GM10266 (cell line): ENCODE measurements at regions not wholly inside any gene's neighbourhood (a gene's known extent, or its start where the extent isn't known, plus 50 kb on each side); places are given as distances from the start of the nearest gene placed in this dataset.

Experiments used
- DNase-seq: peaks from one replicate; pipeline ENCODE4 v3.0.0; 2012; ENCODE audit errors: extremely low spot score
- TF ChIP-seq, protein P1 (sequence below): IDR thresholded peaks from 2 replicates; pipeline ENCODE4 v1.5.1; 2012; ENCODE audit warnings: mild to moderate bottlenecking, low read depth; ENCODE audit not compliant: control insufficient read depth, insufficient read depth; ENCODE audit errors: missing control alignments

DNA sequence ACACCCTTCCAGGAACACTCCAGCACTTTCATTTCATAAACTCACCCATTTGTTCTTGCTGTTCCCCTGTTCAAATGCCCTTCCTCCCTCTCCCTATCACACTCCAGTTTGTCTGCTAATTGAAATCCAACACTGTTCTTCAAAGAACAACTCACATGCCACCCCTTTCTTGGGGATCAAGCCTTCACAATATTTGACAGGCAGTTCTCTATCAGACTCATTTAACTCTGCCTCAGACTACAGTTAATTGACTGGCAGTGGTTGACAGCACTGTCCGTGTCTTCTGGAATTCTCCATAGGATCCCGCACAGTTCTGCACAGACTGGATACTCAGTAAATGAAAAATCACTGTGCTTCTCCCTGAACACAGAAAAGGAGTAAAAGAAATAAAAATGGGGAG is 87.8 kb downstream of the PMP22 start:
- no peak for DNase-seq
- TF ChIP-seq, protein P1, sequence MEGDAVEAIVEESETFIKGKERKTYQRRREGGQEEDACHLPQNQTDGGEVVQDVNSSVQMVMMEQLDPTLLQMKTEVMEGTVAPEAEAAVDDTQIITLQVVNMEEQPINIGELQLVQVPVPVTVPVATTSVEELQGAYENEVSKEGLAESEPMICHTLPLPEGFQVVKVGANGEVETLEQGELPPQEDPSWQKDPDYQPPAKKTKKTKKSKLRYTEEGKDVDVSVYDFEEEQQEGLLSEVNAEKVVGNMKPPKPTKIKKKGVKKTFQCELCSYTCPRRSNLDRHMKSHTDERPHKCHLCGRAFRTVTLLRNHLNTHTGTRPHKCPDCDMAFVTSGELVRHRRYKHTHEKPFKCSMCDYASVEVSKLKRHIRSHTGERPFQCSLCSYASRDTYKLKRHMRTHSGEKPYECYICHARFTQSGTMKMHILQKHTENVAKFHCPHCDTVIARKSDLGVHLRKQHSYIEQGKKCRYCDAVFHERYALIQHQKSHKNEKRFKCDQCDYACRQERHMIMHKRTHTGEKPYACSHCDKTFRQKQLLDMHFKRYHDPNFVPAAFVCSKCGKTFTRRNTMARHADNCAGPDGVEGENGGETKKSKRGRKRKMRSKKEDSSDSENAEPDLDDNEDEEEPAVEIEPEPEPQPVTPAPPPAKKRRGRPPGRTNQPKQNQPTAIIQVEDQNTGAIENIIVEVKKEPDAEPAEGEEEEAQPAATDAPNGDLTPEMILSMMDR = no peak

DNA sequence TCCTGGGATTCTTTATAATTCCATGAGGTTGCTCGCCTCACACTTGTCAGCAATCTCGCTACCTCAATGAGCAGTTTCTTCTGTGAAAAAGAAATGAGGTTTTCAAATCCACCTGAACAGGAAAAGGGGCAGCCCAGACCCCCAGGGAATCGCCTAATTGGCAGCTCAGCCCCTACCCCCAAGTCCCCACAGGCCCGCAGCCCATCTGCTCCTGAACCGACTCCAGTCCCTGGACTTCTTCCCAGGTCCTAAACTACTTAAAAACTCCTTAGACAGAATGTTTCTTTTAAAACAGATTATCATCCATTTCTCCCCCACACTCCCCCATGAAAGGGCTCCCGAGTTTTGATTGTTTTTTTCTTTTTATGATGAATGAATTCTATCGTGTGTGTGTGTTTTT is 89.8 kb downstream of the PMP22 start:
- TF ChIP-seq, protein P1 = no peak
- DNase-seq = no peak

DNA sequence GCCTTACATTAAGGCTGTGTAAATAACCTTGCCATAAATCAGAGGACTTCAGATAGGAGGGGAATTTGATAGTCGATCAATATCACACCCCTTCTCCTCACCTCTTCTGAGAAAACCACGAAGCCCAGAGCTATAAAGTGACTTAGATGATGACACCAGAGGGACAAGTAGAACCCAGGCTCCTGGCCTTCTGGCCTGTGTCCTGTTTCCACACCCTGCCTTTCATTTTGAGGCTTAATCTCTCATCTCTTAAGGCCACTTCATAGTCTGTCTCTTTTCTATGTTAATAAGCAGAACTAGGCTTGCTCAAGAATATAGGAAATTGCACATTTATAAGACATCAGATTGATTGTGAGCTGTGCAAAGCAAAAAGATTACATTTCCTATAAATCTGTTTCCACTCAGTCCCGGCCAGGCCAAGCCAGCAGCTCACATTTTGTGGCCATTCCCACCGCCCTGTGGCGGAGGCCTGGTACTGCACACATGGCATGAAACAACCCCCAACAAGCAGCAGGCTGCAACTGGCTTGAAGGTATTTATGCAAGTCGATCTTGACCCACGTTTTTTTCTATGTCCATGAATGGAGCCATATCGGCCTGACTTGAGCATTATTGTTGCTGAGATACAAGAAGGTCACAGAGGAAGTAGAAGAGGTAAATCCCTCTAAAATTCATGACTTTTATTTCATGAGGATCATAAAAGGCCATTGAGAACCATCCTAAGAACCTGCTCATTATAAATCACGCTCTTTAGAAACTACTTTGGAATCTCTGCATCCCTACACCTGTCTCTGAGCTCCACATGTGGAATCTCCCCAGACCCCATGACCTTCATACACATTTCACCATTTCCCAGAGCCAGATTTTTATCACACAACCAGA is 93.7 kb downstream of the PMP22 start:
- no peak for DNase-seq
- TF ChIP-seq, protein P1 = peak; percentile 46

DNA sequence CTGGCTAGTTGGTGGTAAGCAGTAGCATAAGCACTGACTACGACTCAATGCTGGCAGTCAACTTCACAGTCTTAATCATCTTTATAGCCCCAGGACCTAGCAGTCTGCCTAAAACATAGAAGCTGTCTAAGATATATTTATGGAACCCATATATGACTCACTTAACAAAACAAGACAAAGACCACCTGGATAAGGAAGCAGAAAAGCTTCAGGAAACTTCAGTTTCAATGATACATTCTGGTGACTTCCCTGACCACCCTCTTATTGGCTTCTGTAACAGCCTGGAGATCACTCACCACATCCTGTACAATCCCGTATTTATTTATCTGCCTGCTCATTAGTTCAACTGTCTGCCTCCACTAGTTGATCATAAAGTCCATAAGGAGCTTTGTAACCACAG is 95.5 kb downstream of the PMP22 start:
- DNase-seq = no peak
- TF ChIP-seq, protein P1 = no peak

DNA sequence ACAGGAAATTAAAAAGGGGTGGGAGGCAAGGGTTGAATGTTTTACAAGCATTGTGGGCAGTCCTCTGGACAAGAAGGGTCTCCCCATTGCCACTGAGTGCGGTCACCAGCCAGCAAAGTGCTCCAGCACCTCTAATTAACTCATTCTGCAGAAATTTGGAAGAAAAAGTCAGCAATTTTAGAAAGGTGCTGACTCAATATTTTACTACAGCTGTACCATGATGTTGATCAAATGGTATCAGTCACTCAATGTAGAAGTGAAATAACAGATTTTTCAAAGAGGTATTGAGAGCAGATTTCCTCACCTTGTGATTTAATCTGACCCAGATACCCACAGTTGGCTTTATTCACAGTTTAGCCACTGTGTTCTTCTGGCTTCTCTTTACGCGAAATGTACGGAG is 96.7 kb downstream of the PMP22 start:
- DNase-seq = no peak
- TF ChIP-seq, protein P1 = no peak

DNA sequence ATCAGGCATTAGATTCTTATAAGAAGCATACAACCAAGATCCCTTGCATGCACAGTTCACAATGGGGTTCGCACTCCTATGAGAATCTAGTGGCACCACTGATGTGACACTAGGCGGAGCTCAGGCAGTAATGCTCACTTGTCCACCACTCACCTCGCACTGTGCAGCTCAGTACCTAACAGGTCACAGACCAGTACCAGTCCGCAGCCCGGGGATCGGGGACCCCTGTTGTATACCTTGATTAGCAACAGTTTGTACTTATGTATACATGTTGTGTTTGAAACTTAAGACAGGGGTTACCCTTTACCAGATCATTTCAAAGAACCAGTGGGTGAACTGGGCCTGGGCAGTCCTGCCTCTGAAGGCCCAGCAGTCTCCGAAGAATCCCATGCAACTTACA is 103.7 kb downstream of the PMP22 start:
- DNase-seq = no peak
- TF ChIP-seq, protein P1 = no peak

DNA sequence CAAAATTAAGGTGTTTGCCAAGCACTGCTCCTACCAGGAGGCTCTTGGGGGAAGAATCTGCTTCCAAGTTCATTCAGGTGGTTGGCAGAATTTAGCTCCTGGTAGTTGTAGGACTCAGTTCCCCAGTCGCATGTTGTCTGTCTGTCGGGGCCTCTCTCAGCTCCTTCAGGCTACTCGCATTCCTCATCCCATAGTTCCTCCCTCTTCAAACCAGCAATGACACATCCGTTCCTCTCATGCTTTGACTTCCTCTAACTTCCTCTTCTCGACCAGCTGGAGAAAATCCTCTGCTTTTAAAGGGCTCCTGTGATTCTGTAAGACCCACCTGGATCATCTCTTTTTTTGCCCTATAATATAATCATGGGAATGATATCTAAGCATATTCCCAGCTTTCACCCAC is 108.1 kb downstream of the PMP22 start:
- TF ChIP-seq, protein P1 = no peak
- no peak for DNase-seq
